ENCODE measurements at regions not wholly inside any gene's neighbourhood (a gene's known extent, or its start where the extent isn't known, plus 50 kb on each side); places are given as distances from the start of the nearest gene placed in this dataset.
"Not testable (repeated sequence)": the region's sequence is repeated elsewhere in the genome, so short reads cannot be mapped to it uniquely, and the experiment has no call there.

GRCh38 chr14:89491711-89492381, 74.8 kb upstream of the FOXN3 start:
- no peak for DNase-seq (ENCODE audit: low read depth in 2 of 2)

GRCh38 chr14:89490466-89490865, 73.4 kb upstream of the FOXN3 start:
- DNase-seq (ENCODE audit: low read depth in 2 of 2), result no peak

DNA sequence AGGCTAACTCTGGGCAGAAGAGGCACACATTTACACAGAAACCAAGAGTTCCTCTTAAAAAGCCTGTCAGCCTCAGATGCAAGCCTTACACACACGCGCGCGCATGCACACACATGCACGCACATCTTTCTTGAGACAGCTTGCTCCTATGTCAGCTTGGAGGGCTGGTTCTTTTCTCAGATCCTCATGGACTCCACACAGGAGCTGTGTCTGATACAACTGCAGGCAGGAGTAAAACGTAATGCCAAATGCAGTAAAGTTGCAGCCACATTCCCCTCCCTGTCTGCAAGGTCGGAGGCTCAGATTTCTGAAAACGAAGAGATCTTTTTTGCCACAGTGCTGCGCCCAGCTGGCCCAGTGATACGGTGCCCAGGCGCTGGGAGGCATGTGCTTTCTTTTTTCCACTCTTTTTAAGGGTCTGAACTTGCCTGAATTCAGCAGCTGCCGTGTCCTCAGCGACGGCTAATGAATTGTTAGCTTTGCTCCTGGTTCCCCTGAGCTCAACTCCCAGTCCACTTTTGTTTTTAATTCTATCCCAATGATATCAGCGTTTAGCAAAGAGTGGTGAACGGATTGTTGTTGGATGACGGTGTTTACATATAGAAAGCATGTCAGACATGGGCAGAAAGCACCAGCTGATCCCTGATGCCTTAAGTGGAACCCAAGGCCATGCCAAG, 72.9 kb upstream of the FOXN3 start:
- DNase-seq (ENCODE audit: low read depth in 2 of 2), result no peak

GRCh38 chr14:89486961-89487360, 69.9 kb upstream of the FOXN3 start:
- DNase-seq (ENCODE audit: low read depth in 2 of 2), result no peak

- DNase-seq (ENCODE audit: low read depth in 2 of 2), result no peak
Observed at GRCh38 chr14:89486505-89486904, 69.5 kb upstream of the FOXN3 start.

DNA sequence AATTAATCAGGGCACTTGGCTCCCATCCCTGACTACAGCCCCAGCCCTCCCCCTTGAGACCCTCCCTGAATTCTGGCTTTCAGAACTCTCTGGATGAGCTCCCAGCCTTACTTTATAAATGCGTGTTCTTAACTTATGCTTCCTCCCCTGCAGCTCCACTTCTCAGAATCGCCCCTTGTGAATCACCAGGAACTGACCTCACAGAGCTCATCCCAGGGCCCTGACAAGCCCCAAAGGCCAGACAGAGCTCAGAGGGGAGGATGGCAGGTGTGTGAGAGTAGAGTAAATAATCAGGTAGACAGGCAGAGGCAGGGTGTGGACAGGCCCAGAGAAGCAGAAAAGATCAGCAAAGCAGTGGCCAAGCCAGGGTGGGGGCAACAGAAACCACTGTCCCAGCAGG, 68.2 kb upstream of the FOXN3 start:
- DNase-seq (ENCODE audit: low read depth in 2 of 2), result no peak

DNA sequence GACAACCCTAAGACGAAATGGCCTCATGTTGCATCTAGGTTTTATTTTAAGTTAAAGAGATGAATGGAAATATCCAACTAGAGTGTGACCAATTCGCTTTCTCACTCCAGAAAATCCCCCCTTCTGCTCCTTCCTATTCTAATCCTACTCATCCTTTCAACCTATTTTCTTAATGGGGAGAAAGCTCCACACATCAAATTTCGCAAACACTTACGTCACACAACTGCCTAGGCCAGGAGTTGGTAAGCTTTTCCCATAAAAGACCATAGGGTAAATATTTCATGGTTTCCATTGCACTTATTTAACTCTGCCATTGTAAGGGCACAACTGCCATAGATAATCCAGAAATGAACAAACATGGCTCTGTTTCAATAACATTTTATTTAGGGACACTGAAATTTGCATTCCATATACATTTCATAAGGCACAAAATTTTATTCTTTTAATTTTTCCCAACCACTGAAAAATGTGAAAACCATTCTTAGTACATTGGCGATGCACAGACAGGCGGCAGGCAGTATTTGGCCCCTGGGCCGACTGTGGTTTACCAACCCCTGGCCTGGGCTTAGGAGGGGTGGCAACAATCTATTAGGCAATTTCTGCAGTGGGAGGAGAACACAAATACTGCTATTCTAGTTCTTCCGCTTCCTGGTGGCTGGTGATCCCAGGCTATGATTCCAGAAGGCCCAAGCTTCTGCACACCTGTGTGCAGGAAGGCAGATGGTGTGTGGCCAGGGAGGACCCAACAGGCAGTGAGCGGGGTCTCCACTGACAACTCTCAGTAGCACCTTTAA, 67.2 kb upstream of the FOXN3 start:
- no peak for DNase-seq (ENCODE audit: low read depth in 2 of 2)

DNA sequence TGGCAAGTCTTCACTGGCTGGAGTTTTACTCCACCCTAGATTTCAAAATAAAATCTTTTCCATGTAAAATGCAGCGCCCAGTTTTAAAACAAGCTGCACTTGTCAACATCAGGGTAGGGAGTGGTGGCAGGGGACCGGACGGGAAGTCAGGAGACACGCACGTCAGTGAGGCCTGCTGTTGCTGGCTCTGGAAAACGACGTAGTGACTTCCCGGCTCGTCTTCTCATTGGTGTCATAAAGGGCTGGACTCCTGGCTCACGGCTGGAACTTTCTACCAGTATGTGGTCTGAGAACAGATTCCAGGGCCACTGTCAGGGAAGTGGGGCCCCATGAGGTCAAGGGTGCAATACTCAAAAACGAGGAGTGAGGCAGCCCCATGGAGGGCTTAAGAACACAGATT, 64.2 kb upstream of the FOXN3 start:
- no peak for DNase-seq (ENCODE audit: low read depth in 2 of 2)

DNA sequence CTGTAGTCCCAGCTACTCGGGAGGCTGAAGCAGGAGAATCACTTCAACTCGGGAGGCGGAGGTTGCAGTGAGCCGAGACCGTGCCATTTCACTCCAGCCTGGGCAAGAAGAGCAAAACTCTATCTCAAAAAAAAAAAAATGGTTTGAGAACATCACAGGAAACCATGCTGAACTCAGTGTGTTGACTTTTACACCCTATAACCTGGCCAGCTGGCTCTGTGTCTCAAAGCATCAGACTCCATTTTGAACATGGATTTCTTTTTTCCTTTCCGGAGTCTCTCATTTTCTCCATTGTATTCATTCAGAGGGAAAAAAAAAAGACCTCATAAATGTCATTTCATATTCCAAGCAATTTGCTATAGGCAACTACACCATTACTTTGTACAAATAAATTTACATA, 63.2 kb upstream of the FOXN3 start:
- DNase-seq (ENCODE audit: low read depth in 2 of 2), result no peak

- no peak for DNase-seq (ENCODE audit: low read depth in 2 of 2)
Observed at GRCh38 chr14:89479802-89480201, 62.8 kb upstream of the FOXN3 start.

GRCh38 chr14:89477391-89477790, 60.4 kb upstream of the FOXN3 start:
- DNase-seq (ENCODE audit: low read depth in 2 of 2), result no peak

GRCh38 chr14:89476354-89476896, 59.4 kb upstream of the FOXN3 start:
- no peak for DNase-seq (ENCODE audit: low read depth in 2 of 2)

DNA sequence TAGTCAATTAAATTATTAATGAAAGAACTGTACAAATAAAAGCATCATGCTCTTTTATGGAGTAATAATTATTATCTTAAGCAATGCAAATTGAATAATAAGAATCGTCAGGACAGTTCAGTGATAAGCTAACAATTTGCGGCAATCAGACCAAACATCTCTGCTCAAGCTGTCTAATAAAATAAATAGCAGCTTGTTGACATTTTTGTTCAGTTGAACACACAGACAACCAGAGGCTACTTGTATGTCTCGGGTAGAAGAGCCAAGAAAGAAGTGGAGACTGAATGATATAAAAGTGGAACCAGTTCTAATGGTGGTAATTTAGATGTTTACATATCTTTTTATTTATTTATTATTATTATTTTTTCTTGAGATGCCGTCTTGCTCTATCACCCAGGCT, 57.4 kb upstream of the FOXN3 start:
- no peak for DNase-seq (ENCODE audit: low read depth in 2 of 2)

- no peak for DNase-seq (ENCODE audit: low read depth in 2 of 2)
Observed at GRCh38 chr14:89473989-89474388, 57.0 kb upstream of the FOXN3 start.

DNA sequence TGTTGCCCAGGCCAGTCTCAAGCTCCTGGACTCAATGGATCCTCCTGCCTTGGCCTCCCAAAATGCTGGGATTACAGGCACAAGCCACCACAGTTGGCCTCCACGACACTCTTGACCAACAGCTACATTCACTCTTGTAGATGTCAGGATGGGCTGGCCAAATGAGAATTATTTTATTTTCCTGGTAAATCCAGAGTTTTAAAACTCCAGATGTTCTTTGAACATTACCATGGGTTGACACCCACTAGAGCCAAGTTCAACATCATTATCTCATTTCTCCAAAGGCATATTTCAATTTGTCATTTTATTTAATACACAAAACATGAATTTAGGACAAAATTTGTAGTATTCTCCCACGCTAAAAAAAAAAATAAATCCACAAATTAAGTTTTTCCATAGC, 56.5 kb upstream of the FOXN3 start:
- DNase-seq (ENCODE audit: low read depth in 2 of 2), result no peak

DNA sequence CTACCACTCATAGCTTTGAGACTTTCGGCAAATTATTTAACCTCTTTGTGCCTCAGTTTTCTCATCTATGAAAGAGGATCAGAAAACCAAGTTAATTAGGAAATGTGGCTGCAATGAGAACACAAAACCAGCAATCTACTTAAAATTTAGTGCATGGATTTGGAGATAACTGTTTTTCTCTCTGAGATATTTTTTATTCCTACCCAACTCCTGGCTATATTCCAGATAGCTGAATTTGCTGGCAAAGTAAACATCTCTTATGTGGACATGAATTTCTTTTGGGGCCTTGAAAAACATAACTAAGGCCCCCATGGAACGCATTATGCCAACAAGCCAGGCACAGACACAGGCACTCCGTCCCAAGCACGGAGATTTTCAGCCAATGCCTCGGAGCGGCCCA, 53.4 kb upstream of the FOXN3 start:
- DNase-seq (ENCODE audit: low read depth in 2 of 2), result no peak

- no peak for DNase-seq (ENCODE audit: low read depth in 2 of 2)
Observed at GRCh38 chr14:89469210-89470198, 52.5 kb upstream of the FOXN3 start.

GRCh38 chr14:89468566-89468965, 51.5 kb upstream of the FOXN3 start:
- DNase-seq (ENCODE audit: low read depth in 2 of 2), result no peak

DNA sequence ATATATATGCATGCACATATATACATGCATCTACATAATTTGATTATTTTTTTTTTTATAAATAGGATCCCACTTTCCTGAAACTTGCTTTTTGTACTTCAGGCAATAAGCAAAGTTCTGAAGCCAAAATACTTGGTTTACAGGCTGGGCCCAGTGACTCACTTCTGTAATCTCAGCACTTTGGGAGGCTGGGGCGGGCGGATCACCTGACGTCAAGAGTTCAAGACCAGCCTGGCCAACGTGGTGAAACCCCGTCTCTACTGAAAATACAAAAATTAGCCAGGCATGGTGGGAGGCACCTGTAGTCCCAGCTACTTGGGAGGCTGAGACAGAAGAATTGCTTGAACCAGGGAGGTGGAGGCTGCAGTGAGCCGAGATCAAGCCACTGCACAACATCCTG, 51.0 kb upstream of the FOXN3 start:
- not testable (repeated sequence) for DNase-seq (ENCODE audit: low read depth in 2 of 2)

DNA sequence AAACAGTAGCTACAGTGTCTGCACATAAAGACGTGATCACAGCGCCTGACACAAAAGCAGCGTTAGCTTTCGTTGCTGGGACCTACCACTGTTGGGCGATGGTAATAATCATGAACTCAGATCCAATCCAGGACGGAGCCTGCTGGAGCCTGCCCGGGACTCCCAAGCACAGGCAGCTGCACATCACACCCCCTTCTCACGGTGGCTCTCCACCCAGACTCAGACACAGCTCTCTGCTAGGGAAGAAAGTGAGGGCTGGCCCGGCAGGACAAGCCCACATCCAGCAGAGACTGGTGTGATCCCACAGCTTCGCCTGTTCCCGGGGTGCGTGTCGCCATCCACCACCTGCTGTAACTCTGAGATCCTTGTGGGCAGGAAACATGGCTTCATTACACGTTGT, 49.9 kb upstream of the FOXN3 start:
- no peak for DNase-seq (ENCODE audit: low read depth in 2 of 2)

All from stimulated activated CD8-positive, alpha-beta memory T cell treated with anti-CD3 and anti-CD28 coated beads, Interleukin-2, amount 100 ng/mL, for 48 hours (primary cell).